ENCODE measurements at regions not wholly inside any gene's neighbourhood (a gene's known extent, or its start where the extent isn't known, plus 50 kb on each side); places are given as distances from the start of the nearest gene placed in this dataset.
"Not testable (repeated sequence)": the region's sequence is repeated elsewhere in the genome, so short reads cannot be mapped to it uniquely, and the experiment has no call there.

GRCh38 chr20:26009402-26010223 lies 313.0 kb upstream of the ZNF337 start:
- intact Hi-C loops (cut with DNase I, micrococcal nuclease) = not testable (repeated sequence)
- peak; percentile 54 for ATAC-seq

GRCh38 chr20:26008026-26008425 lies 311.4 kb upstream of the ZNF337 start:
- ATAC-seq; DNase-seq; intact Hi-C loops (cut with DNase I, micrococcal nuclease): not testable (repeated sequence)

More at GRCh38 chr20:26009402-26010223, 313.0 kb upstream of the ZNF337 start:
- DNase-seq = peak; percentile 93 to 95

- intact Hi-C loops (cut with DNase I, micrococcal nuclease); ATAC-seq; DNase-seq: not testable (repeated sequence)
Measured at GRCh38 chr20:26006164-26006563, 309.5 kb upstream of the ZNF337 start.

- intact Hi-C loops (cut with DNase I, micrococcal nuclease); DNase-seq; ATAC-seq: not testable (repeated sequence)
Measured at GRCh38 chr20:26003959-26004358, 307.3 kb upstream of the ZNF337 start.

- DNase-seq; intact Hi-C loops (cut with DNase I, micrococcal nuclease); ATAC-seq: not testable (repeated sequence)
Measured at GRCh38 chr20:25997367-25998038, 300.9 kb upstream of the ZNF337 start.

GRCh38 chr20:25992146-25992545 lies 295.5 kb upstream of the ZNF337 start:
- ATAC-seq = no peak
- intact Hi-C loops (cut with DNase I, micrococcal nuclease) = no loop called here
- no peak for DNase-seq

- intact Hi-C loops (cut with DNase I, micrococcal nuclease) = no loop called here
- no peak for ATAC-seq
- DNase-seq = no peak
Measured at GRCh38 chr20:25991756-25992130, 295.1 kb upstream of the ZNF337 start.

- intact Hi-C loops (cut with DNase I, micrococcal nuclease) = no loop called here
- DNase-seq (no peak), ATAC-seq (no peak)
Measured at GRCh38 chr20:25991051-25991755, 294.6 kb upstream of the ZNF337 start.

- intact Hi-C loops (cut with DNase I, micrococcal nuclease); DNase-seq; ATAC-seq: not testable (repeated sequence)
Measured at GRCh38 chr20:25989686-25990085, 293.0 kb upstream of the ZNF337 start.

- intact Hi-C loops (cut with DNase I, micrococcal nuclease) = no loop called here
- ATAC-seq = no peak
- no peak for DNase-seq
Measured at GRCh38 chr20:25989196-25989595, 292.5 kb upstream of the ZNF337 start.

- ATAC-seq; DNase-seq; intact Hi-C loops (cut with DNase I, micrococcal nuclease): not testable (repeated sequence)
Measured at GRCh38 chr20:25987928-25988560, 291.4 kb upstream of the ZNF337 start.

GRCh38 chr20:25987073-25987927 lies 290.6 kb upstream of the ZNF337 start:
- DNase-seq = peak in 1 of 2 donors; percentile 39
- intact Hi-C loops (cut with DNase I, micrococcal nuclease) = no loop called here
- ATAC-seq = peak; percentile 44

GRCh38 chr20:25985597-25985996 lies 288.9 kb upstream of the ZNF337 start:
- no peak for DNase-seq
- ATAC-seq = no peak
- intact Hi-C loops (cut with DNase I, micrococcal nuclease) = no loop called here

GRCh38 chr20:25984933-25985332 lies 288.3 kb upstream of the ZNF337 start:
- intact Hi-C loops (cut with DNase I, micrococcal nuclease) = no loop called here
- ATAC-seq = no peak
- peak in 1 of 2 donors; percentile 32 for DNase-seq

GRCh38 chr20:25982701-25983100 lies 286.0 kb upstream of the ZNF337 start:
- DNase-seq; intact Hi-C loops (cut with DNase I, micrococcal nuclease); ATAC-seq: not testable (repeated sequence)

GRCh38 chr20:25978450-25979190 lies 282.0 kb upstream of the ZNF337 start:
- ATAC-seq; intact Hi-C loops (cut with DNase I, micrococcal nuclease); DNase-seq: not testable (repeated sequence)

- intact Hi-C loops (cut with DNase I, micrococcal nuclease); DNase-seq; ATAC-seq: not testable (repeated sequence)
Measured at GRCh38 chr20:25975816-25976215, 279.2 kb upstream of the ZNF337 start.

All from left colon (tissue), 2 donors.